ENCODE measurements at regions not wholly inside any gene's neighbourhood (a gene's known extent, or its start where the extent isn't known, plus 50 kb on each side); places are given as distances from the start of the nearest gene placed in this dataset.
"Not testable (repeated sequence)": the region's sequence is repeated elsewhere in the genome, so short reads cannot be mapped to it uniquely, and the experiment has no call there.

- DNase-seq (ENCODE audit: low read depth in 2 of 2), result no peak
Measured at GRCh38 chrX:65971151-65971550, 68.7 kb downstream of the VSIG4 start.

GRCh38 chrX:65967159-65967558 lies 72.7 kb downstream of the VSIG4 start:
- DNase-seq (ENCODE audit: low read depth in 2 of 2), result not testable (repeated sequence)

GRCh38 chrX:65961714-65962113 lies 78.2 kb downstream of the VSIG4 start:
- DNase-seq (ENCODE audit: low read depth in 2 of 2), result no peak

- no peak for DNase-seq (ENCODE audit: low read depth in 2 of 2)
Measured at GRCh38 chrX:65948103-65948502, 91.8 kb downstream of the VSIG4 start.

- no peak for DNase-seq (ENCODE audit: low read depth in 2 of 2)
Measured at GRCh38 chrX:65941775-65942174, 98.1 kb downstream of the VSIG4 start.

GRCh38 chrX:65933085-65933589 lies 106.7 kb downstream of the VSIG4 start:
- no peak for DNase-seq (ENCODE audit: low read depth in 2 of 2)

- peak in 1 of 2 donors; percentile 0 for DNase-seq (ENCODE audit: low read depth in 2 of 2)
Measured at GRCh38 chrX:65932173-65933084, 107.5 kb downstream of the VSIG4 start.

GRCh38 chrX:65928522-65928921 lies 111.4 kb downstream of the VSIG4 start:
- DNase-seq (ENCODE audit: low read depth in 2 of 2), result no peak

GRCh38 chrX:65927386-65927785 lies 112.5 kb downstream of the VSIG4 start:
- not testable (repeated sequence) for DNase-seq (ENCODE audit: low read depth in 2 of 2)

- no peak for DNase-seq (ENCODE audit: low read depth in 2 of 2)
Measured at GRCh38 chrX:65926095-65927019, 113.5 kb downstream of the VSIG4 start.

- DNase-seq (ENCODE audit: low read depth in 2 of 2), result no peak
Measured at GRCh38 chrX:65925592-65925991, 114.3 kb downstream of the VSIG4 start.

- no peak for DNase-seq (ENCODE audit: low read depth in 2 of 2)
Measured at GRCh38 chrX:65925005-65925404, 114.9 kb downstream of the VSIG4 start.

GRCh38 chrX:65921363-65921762 lies 118.5 kb downstream of the VSIG4 start:
- no peak for DNase-seq (ENCODE audit: low read depth in 2 of 2)

GRCh38 chrX:65920620-65921019 lies 119.3 kb downstream of the VSIG4 start:
- DNase-seq (ENCODE audit: low read depth in 2 of 2), result no peak

GRCh38 chrX:65910899-65911298 lies 129.0 kb downstream of the VSIG4 start:
- no peak for DNase-seq (ENCODE audit: low read depth in 2 of 2)

- DNase-seq (ENCODE audit: low read depth in 2 of 2), result no peak
Measured at GRCh38 chrX:65903750-65904149, 136.1 kb downstream of the VSIG4 start.

- DNase-seq (ENCODE audit: low read depth in 2 of 2), result no peak
Measured at GRCh38 chrX:65902011-65902410, 137.9 kb downstream of the VSIG4 start.

- DNase-seq (ENCODE audit: low read depth in 2 of 2), result no peak
Measured at GRCh38 chrX:65900850-65901844, 138.7 kb downstream of the VSIG4 start.

- DNase-seq (ENCODE audit: low read depth in 2 of 2), result no peak
Measured at GRCh38 chrX:65894133-65894532, 145.7 kb downstream of the VSIG4 start.

- not testable (repeated sequence) for DNase-seq (ENCODE audit: low read depth in 2 of 2)
Measured at GRCh38 chrX:65891817-65892216, 148.1 kb downstream of the VSIG4 start.

- DNase-seq (ENCODE audit: low read depth in 2 of 2), result not testable (repeated sequence)
Measured at GRCh38 chrX:65888150-65888549, 151.7 kb downstream of the VSIG4 start.
